ENCODE measurements at regions not wholly inside any gene's neighbourhood (a gene's known extent, or its start where the extent isn't known, plus 50 kb on each side); places are given as distances from the start of the nearest gene placed in this dataset.

GRCh38 chr4:136302566-136302965 is 1229.7 kb downstream of the PCDH18 start:
- no peak for TF ChIP-seq TAF1 (IDR thresholded peaks at IDR 0.05; ENCODE audit: low read depth)
- no peak for TF ChIP-seq EP300 (IDR thresholded peaks at IDR 0.05; ENCODE audit: borderline replicate concordance)
- TF ChIP-seq EGR1 (IDR thresholded peaks at IDR 0.05) = no peak
- TF ChIP-seq ZBTB7A (IDR thresholded peaks at IDR 0.05; ENCODE audit: low read depth) = no peak
- no peak for TF ChIP-seq FOXM1 (IDR thresholded peaks at IDR 0.05; ENCODE audit: borderline replicate concordance, low read depth)
- TF ChIP-seq NFIC (IDR thresholded peaks at IDR 0.05) = no peak
- no peak for TF ChIP-seq USF1 (IDR thresholded peaks at IDR 0.05)
- TF ChIP-seq TEAD4 (IDR thresholded peaks at IDR 0.05) = no peak
- no peak for TF ChIP-seq YY1 (IDR thresholded peaks at IDR 0.05; ENCODE audit: low read depth)
- no peak for TF ChIP-seq REST (IDR thresholded peaks at IDR 0.05; ENCODE audit: low read depth)
- TF ChIP-seq MAX (IDR thresholded peaks at IDR 0.05) = no peak
- TF ChIP-seq TCF12 (IDR thresholded peaks at IDR 0.05; ENCODE audit: low read depth) = no peak
- TF ChIP-seq CEBPB (IDR thresholded peaks at IDR 0.05) = no peak
- TF ChIP-seq RAD21 (IDR thresholded peaks at IDR 0.05; ENCODE audit: low read depth) = no peak
- no peak for TF ChIP-seq CREB1 (IDR thresholded peaks at IDR 0.05; ENCODE audit: low read depth)

- TF ChIP-seq YY1 (IDR thresholded peaks at IDR 0.05; ENCODE audit: low read depth) = no peak
- no peak for TF ChIP-seq TEAD4 (IDR thresholded peaks at IDR 0.05)
- TF ChIP-seq MAX (IDR thresholded peaks at IDR 0.05) = no peak
- TF ChIP-seq REST (IDR thresholded peaks at IDR 0.05; ENCODE audit: low read depth) = no peak
- TF ChIP-seq EP300 (IDR thresholded peaks at IDR 0.05; ENCODE audit: borderline replicate concordance) = no peak
- TF ChIP-seq ZBTB7A (IDR thresholded peaks at IDR 0.05; ENCODE audit: low read depth) = no peak
- TF ChIP-seq TCF12 (IDR thresholded peaks at IDR 0.05; ENCODE audit: low read depth) = no peak
- no peak for TF ChIP-seq CEBPB (IDR thresholded peaks at IDR 0.05)
- no peak for TF ChIP-seq TAF1 (IDR thresholded peaks at IDR 0.05; ENCODE audit: low read depth)
- TF ChIP-seq USF1 (IDR thresholded peaks at IDR 0.05) = no peak
- no peak for TF ChIP-seq NFIC (IDR thresholded peaks at IDR 0.05)
- no peak for TF ChIP-seq RAD21 (IDR thresholded peaks at IDR 0.05; ENCODE audit: low read depth)
Observed at GRCh38 chr4:136301749-136302495, 1230.4 kb downstream of the PCDH18 start.

GRCh38 chr4:136283977-136284376 is 1248.3 kb downstream of the PCDH18 start:
- TF ChIP-seq ZBTB7A (IDR thresholded peaks at IDR 0.05; ENCODE audit: low read depth) (no peak), YY1 (IDR thresholded peaks at IDR 0.05; ENCODE audit: low read depth) (no peak), CEBPB (IDR thresholded peaks at IDR 0.05) (no peak), RAD21 (IDR thresholded peaks at IDR 0.05; ENCODE audit: low read depth) (no peak), TAF1 (IDR thresholded peaks at IDR 0.05; ENCODE audit: low read depth) (no peak), FOXM1 (IDR thresholded peaks at IDR 0.05; ENCODE audit: borderline replicate concordance, low read depth) (no peak), NFIC (IDR thresholded peaks at IDR 0.05) (no peak), MAX (IDR thresholded peaks at IDR 0.05) (no peak), USF1 (IDR thresholded peaks at IDR 0.05) (no peak), EP300 (IDR thresholded peaks at IDR 0.05; ENCODE audit: borderline replicate concordance) (no peak), CREB1 (IDR thresholded peaks at IDR 0.05; ENCODE audit: low read depth) (no peak), REST (IDR thresholded peaks at IDR 0.05; ENCODE audit: low read depth) (no peak)

All from Ishikawa (cell line).